Thoracic aorta (tissue), 2 donors: ENCODE measurements at regions not wholly inside any gene's neighbourhood (a gene's known extent, or its start where the extent isn't known, plus 50 kb on each side); places are given as distances from the start of the nearest gene placed in this dataset.

Experiments
- ATAC-seq: fragments of 150-250 bp; one replicate; pipeline ENCODE4 v1.8.0; 2017; ENCODE audit warnings: low read depth; ENCODE audit not compliant: insufficient number of reproducible peaks, low FRiP score
- DNase-seq: peaks from one replicate; pipeline ENCODE4 v3.0.0-alpha.2; 2020; ENCODE audit warnings: low spot score
- H3K27ac ChIP-seq, 2 donors: fragments of 200-600 bp; sonication (generic); 1 replicate in 1 of 2; 2 replicates in 1 of 2; pipeline ENCODE4 v1.5.1; 2016; ENCODE audit warnings: mild to moderate bottlenecking in 2 of 2, moderate library complexity in 2 of 2
- H3K27me3 ChIP-seq: fragments of 200-600 bp; sonication (generic); replicated peaks from 2 replicates; pipeline ENCODE4 v1.6.0; 2016; ENCODE audit warnings: mild to moderate bottlenecking; ENCODE audit not compliant: insufficient read depth
- H3K36me3 ChIP-seq: fragments of 200-600 bp; sonication (generic); one replicate; pipeline ENCODE4 v1.5.1; 2016
- H3K4me1 ChIP-seq, 2 donors: fragments of 200-600 bp; sonication (generic); 1 replicate in 1 of 2; 2 replicates in 1 of 2; pipeline versions ENCODE4 v1.5.1 to v1.6.0; 2016; ENCODE audit warnings: low read depth in 2 of 2, mild to moderate bottlenecking in 1 of 2; ENCODE audit not compliant: control insufficient read depth in 1 of 2
- H3K4me3 ChIP-seq: fragments of 200-600 bp; sonication (generic); 2 replicates; pipeline ENCODE4 v1.5.1; 2016; ENCODE audit warnings: mild to moderate bottlenecking
- H3K9me3 ChIP-seq: fragments of 200-600 bp; sonication (generic); 2 replicates; pipeline ENCODE4 v1.5.1; 2016
- CTCF ChIP-seq: fragments of 200-600 bp; sonication (generic); IDR thresholded peaks from one replicate; pipeline ENCODE4 v1.5.1; 2019; ENCODE audit warnings: antibody characterized with exemption

- no peak overlapping the region for H3K4me3 ChIP-seq
- no peaks in the 10 kb centered on the region for H3K36me3 ChIP-seq
- no peak for DNase-seq
- peaks cover 0 to 3% of the 10 kb centered on the region in 2 donors for H3K4me1 ChIP-seq
- no peak for ATAC-seq
- no peak for TF ChIP-seq CTCF
- no peak overlapping the region for H3K27ac ChIP-seq
- H3K9me3 ChIP-seq, result no peaks in the 10 kb centered on the region
- H3K27me3 ChIP-seq, result no peaks in the 10 kb centered on the region
Observed at GRCh38 chr6:113004470-113005270, 657.5 kb downstream of the RFPL4B start.

GRCh38 chr6:113006494-113006893, 659.4 kb downstream of the RFPL4B start:
- ATAC-seq (no peak), DNase-seq (no peak)
- Histone ChIP-seq H3K36me3 (no peaks in the 10 kb centered on the region), H3K9me3 (no peaks in the 10 kb centered on the region), H3K4me3 (no peak overlapping the region), H3K27me3 (no peaks in the 10 kb centered on the region), H3K4me1 (peaks cover 5% of the 10 kb centered on the region in 2 donors), H3K27ac (no peak overlapping the region)
- TF ChIP-seq CTCF, result no peak

- Histone ChIP-seq H3K27ac (no peak overlapping the region), H3K9me3 (no peaks in the 10 kb centered on the region), H3K4me3 (no peak overlapping the region), H3K36me3 (no peaks in the 10 kb centered on the region), H3K27me3 (no peaks in the 10 kb centered on the region), H3K4me1 (peaks cover 5 to 11% of the 10 kb centered on the region in 2 donors)
- no peak for TF ChIP-seq CTCF
- ATAC-seq, result no peak
- DNase-seq, result no peak
Observed at GRCh38 chr6:113009682-113010081, 662.6 kb downstream of the RFPL4B start.

- Histone ChIP-seq H3K9me3 (no peaks in the 10 kb centered on the region), H3K36me3 (no peaks in the 10 kb centered on the region), H3K4me3 (no peak overlapping the region), H3K27me3 (no peaks in the 10 kb centered on the region), H3K4me1 (peaks cover 5 to 11% of the 10 kb centered on the region in 2 donors), H3K27ac (no peak overlapping the region)
- no peak for DNase-seq
- no peak for TF ChIP-seq CTCF
- ATAC-seq, result no peak
Observed at GRCh38 chr6:113010196-113010989, 663.3 kb downstream of the RFPL4B start.

- Histone ChIP-seq H3K4me3 (no peak overlapping the region), H3K27me3 (no peaks in the 10 kb centered on the region), H3K9me3 (no peaks in the 10 kb centered on the region), H3K36me3 (no peaks in the 10 kb centered on the region), H3K4me1 (peaks cover 5 to 11% of the 10 kb centered on the region in 2 donors), H3K27ac (no peak overlapping the region)
- no peak for DNase-seq
- no peak for TF ChIP-seq CTCF
- ATAC-seq, result peak; percentile 40
Observed at GRCh38 chr6:113011389-113011788, 664.3 kb downstream of the RFPL4B start.
